Stimulated activated CD8-positive, alpha-beta memory T cell treated with anti-CD3 and anti-CD28 coated beads, Interleukin-4, amount 100 ng/mL, for 1 hour (primary cell): ENCODE measurements at regions not wholly inside any gene's neighbourhood (a gene's known extent, or its start where the extent isn't known, plus 50 kb on each side); places are given as distances from the start of the nearest gene placed in this dataset.

Experiments used
- DNase-seq, 2 donors: peaks; one replicate each; pipeline ENCODE4 v3.0.0-alpha.2; 2020; ENCODE audit warnings: low read depth in 2 of 2, low spot score in 1 of 2

DNA sequence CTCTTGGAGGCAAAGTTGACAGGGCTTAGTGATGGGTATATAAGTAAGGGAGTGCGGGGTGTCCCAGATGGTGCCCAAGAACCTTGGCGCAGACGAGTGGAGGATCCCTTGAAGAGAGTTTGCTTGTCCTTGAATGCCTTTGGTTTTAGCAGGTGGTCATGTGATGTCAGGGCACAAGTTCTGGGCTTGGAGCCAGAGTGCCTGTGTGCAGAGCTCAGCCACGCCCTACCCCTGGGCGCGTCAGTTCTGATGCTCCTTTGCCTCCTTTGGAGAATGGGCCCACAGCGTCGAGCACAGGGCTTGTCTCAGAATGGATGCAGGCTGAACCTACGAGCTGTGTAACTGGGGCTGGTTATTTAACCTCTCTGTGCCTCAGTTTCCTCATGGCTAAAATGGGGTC is 412.2 kb upstream of the EEF2KMT start:
- no peak for DNase-seq

DNA sequence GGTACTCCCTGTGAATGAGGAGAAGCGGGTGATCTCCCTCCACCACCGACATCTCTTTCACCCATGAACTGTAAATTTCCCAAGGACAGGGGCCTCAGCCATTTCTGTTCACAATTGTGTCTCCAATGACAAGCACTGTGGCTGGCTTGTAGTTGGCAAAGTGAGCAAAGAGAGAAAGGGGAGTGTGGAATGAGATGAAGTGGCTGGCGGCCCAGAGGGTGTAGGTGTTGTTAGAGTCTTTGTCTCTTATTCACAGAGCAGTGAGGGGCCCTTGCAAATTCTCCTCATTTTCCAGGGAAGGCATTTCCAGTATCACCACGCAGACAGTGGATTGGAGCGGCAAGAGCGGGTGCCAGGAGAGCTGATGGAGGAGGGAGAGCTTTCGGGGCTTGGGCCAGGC is 411.7 kb upstream of the EEF2KMT start:
- DNase-seq, result no peak

DNA sequence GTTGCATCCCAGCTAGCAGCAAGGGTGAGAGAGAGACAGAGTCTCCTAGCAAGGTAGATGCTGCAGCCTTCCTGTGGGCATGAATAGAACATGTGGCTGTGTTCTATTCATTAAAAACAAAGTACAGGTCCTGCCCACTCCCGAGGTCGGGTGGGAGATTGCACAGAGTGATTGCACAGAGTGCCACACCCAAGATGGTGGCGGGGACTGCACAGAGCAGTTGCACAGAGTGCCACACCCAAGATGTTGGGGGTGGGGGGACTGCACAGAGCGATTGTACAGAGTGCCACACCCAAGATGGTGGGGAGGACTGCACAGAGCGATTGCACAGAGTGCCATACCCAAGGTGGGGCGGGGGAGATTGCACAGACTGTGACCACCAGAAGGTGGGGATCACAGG is 410.8 kb upstream of the EEF2KMT start:
- no peak for DNase-seq

DNA sequence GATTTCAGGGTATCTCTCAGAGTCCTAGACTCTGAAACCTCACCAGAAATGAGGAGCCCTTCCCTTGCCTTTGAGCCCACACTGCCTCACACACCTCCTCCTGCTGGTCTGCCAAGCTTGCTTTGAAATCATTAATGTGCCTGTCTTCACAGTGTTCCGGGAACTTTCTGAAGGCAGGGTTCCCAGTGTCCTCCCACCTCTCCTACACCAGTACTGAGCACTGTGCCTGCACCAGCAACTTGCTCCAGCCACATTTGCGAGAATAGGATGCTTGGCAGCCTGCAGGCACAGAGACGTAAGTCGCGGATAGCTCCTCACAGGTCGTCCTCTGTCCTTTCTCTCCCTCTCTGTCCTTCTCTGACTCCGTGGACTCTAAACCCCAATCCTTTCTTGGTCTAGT is 408.4 kb upstream of the EEF2KMT start:
- DNase-seq, result no peak

DNA sequence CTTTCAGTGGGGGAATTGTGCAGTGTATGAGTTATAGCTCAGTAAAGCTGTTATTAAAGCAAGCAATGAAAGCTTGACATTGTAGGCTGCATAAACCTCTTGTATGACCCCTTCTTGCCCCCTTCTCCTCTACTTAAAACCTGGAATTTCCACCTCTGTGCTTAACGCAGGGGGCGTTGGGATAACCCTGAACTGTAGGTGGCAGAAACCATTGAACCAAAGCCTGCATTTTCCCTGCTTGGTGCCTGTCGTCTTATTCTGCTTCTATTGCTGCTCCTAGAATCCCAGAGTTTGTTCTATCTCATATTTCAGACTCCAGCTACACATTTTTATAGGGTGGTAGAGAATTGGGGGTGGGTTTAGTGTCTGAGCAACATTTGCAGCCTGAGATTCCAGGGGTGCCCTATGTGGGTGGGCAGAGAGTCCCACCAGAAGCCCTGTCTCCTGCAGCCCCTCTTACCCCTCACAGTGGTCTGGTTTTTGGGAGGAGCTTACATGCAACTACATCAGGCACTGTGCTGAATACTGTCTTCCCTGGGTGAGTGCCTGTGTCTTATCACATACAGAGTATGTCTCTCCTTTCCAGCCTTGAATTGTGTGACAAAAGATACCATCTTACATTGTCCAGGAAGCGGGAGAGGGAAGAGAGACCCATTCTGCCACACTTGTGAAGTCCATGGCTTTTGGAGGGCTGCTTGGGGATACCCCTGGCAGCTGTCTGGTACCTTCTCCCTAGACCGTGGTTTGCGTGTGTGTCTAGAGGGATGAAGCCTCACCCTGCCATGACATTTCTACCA is 407.7 kb upstream of the EEF2KMT start:
- no peak for DNase-seq

DNA sequence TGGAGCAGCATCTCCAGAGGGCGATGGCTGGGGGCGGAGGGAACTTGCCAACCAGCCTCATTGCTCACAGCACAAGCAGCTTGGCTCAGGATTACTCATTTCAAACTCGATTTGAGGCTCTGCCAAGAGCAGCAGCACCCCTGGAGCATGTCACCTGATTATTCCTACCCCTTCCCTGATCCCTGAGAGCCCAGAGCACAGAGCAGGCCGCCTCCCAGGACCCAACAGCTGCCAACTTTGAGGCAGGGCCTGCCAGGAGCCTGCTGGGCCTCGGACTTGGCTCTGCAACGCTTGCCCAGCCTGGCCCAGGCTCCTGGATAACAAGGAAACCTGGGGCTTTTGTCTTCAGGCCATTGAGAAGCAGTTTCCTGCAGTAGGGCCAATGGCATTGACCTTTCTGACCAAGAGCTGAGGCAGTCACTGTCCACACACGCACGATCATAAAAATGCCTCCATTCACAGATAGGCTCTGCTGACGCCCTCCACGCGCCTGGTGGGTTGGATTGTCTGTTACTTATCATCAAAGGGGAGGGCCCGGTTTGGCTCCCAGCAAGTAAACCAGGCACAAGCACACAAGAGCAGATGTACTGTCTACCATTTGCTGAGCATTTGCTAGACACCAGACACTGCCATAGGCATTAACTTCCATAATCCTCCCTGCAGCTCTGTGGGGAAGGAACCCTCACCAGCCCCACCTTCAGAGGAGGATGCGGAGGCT is 406.6 kb upstream of the EEF2KMT start:
- no peak for DNase-seq

DNA sequence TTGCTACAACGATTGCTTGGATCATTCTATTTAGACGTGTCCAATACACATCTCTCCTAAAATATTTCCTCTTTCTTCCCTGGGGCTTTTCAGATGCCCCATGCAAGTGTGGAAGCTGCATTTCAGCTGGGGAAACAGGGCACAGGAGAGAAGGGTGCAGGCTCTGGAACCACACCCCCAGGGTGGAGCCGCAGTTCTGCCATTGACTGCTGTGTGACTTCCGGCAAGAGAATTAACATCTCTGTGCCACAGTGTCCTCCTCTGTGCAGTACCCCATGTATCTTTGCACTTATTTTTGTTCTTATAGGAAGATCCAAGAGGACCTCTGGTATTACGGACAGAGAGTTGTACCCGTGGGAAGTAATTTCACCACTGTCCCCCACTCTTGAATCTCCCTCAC is 405.3 kb upstream of the EEF2KMT start:
- no peak for DNase-seq

DNA sequence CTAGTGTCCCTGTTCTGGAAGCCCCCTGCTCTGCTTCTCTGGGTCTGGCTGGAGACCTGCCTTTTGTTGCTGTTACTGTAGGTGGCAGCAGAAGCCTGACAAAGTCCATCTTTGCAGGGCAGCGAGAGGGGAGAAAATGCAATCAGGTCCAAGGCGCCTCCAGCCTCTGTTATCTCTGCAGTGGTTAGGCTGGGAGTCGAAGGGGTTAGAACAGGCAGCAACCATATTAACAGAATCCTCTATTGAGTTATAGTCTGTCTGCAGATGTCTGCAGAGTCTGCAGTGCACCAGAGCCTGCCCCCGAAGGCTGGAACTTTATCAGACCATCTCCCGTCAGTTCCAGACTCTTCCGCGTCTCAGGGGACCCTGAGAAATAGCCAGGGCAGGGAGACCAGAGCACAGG is 404.9 kb upstream of the EEF2KMT start:
- DNase-seq, result no peak

DNA sequence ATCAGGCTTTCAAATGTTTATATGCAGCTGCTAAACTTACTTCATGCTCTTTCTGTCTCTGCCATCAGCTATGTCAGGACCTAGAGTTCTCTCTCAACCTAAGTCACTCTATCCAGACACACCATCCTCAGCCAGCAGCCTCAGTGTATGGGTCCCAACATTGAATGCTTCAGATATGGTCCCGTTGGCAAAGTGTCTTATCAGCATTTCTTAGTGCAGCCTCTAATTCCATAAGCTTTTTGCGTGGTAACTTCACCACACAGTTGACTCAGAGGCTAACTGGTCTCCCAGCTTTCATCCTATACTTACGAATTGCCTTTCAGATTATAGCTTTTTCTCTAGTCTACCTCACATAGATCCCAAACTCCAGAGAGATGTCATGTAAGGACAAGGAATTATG is 402.9 kb upstream of the EEF2KMT start:
- no peak for DNase-seq

DNA sequence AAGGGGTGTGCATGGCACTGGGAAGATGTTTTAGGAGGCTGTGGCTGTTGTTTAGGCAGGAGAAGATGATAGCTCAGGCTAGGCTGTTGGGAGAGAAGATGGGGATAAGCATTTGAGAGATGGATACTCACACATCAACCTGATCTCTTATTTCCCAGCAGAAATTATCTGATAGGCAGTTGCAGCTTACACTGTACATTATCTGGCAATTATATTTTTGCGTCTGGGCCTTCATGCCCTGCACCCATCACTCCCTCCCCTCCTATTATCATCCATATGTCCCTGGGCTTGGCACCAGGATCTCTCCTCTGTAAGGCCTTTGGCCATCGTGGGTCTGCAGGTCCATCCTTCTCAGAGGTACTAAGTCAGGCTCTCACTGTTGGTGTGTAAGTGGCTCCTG is 401.0 kb upstream of the EEF2KMT start:
- no peak for DNase-seq

DNA sequence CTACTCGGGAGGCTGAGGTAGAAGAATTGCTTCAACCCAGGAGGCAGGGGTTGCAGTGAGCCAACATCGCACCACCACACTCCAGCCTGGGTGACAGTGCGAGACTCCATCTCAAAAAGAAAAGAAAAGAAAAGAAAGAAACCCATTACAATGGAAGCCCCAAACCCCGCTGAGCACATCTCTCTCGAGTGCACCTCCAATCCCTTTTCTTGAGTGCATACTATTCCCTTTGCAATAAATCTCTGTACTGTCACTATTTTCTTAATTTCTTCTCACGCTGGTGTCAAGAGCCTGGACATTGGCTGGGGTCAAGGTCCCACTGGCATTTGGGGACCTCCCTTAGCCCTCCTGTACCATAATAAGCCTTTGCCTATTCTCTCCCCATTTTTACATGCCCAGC is 398.4 kb upstream of the EEF2KMT start:
- no peak for DNase-seq

DNA sequence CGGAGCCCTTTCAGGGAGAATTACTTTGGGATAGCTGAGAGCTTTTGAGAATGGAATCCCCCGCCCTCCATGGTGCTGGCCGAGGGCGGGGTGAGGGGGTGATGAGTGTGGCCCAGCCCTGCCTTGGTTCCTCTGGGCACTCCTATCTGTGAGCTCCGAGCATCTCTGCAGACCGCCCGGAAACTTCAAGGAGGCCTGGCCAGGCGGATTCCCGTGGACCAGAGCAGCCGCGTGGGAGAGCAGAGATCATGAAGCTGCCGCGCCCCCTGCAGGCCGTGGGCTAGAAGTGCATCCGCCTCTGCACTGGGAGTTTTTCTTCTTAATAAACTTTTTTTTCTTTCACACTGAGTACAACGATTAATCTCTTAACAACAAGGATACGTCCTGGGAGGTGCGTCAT is 392.9 kb upstream of the EEF2KMT start:
- no peak for DNase-seq

DNA sequence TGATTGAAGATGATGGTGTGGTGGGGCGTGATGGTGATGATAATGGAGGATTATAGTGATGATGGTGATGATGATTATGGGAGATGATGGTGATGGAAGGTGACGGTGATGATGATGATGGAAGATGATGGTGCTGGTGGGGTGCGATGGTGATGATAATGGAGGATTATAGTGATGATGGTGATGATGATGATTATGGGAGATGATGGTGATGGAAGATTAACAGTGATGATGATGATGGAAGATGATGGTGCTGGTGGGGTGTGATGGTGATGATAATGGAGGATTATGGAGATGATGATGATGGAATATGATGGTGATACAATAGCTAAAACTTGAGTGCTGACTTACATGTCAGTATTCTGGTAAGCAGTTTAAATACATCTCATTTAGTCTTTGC is 391.0 kb upstream of the EEF2KMT start:
- no peak for DNase-seq

DNA sequence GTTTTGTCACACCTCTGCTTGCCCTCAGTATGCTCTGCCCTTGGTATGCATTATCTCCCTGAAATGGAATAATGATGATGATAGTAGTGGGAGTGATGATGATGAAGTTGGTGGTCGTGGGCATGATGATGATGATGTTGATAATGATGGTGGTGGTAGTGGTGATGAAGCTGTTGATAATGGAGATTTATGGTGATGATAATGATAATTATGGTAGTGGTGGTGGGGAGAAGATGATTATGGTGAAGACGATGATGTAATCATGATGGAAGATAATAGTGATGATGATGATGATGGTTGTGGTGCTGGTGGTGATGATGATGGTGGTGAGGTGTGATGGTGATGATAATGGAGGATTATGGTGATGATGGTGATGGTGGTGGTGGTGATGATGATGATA is 390.1 kb upstream of the EEF2KMT start:
- no peak for DNase-seq

DNA sequence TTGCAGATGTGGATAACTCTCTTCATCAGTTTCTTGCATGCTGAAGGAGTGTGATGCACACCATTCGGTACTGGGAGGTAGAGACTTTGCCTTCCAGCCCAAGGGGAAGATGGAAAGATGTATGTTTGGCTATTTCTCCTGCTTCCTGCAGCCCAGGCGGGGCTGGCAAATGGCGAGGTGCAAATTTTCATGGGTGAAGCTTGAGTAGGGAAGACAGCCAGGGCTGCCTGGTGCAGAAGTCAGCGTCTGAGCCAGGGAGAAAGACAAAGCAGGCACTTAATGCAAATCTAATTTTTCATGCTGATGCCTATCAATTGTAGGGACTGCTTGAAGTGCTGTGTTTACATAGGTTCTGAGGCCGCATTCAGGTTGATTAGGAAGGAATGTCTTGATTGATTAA is 384.7 kb upstream of the EEF2KMT start:
- no peak for DNase-seq

DNA sequence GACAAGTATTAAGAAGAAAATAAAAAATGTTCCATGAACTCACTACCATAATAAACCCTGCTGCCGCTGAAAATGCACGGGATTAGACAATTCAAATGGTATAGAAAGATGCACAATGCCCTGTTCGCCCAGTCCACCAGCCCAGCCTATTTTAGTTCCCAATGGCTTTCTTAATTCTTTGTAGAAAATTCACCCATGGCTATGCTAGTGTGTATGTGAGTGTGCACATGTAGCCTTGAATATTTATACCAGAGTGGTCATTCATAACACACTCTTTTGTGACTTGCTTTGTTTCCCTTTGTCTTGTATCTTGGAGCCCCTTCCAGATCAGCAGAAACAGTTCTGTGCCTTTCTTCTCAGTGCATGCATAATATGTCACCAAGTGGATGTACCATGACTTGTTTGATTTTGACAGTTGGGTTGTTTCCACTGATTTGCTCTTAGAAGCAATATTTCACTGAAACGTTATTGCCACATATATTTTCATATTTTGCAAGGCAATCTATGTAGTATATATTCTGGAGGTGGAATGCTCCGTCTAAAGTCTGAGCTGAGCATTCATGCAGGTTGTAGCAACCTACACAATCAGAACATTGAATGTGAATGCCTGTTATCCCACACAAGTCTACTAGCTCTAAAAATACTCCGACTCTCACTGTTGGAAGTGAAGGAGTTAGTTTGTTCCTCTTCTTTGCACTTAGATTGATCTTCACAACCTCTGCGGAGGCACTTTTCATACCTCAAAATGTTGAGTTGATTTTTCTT is 383.0 kb upstream of the EEF2KMT start:
- no peak for DNase-seq

DNA sequence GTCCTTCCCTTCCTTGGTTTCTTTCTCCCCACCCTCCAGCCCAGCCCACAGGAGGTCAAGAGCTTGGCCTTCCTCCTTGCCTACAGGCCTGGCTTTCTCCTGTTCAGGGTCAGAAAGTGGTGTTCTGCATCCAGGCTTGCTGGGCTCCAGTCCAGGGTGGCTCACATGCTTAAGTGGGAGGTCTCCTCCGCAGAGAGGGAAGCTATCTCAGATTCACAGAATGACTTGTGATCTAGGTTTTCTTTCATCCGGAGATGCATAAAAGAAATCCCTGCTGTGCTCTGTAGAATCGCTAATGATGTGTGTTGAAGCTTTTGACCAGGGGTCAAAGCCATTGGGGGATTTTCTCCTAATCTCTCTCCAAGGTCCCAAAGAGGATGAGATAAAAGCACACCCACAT is 382.3 kb upstream of the EEF2KMT start:
- no peak for DNase-seq

DNA sequence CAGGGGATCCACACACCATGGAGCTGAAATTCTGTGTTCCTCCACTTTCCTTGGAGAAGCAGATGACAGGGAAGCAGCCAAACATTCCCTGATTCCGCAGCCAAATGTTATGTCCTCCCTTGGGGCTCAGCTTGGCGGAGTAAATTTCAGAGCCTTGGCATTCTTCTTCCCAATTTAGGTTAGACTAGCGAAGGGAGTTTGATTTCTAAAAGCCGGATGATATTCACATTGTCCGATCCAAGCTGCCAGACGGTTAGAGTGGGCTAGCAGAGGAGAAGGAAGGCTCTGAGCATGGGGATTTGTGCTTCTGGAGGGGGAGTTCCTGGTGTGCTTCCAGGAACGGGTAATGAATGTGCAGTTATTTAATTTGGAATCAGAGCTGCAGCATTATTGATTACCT is 380.4 kb upstream of the EEF2KMT start:
- DNase-seq, result no peak

DNA sequence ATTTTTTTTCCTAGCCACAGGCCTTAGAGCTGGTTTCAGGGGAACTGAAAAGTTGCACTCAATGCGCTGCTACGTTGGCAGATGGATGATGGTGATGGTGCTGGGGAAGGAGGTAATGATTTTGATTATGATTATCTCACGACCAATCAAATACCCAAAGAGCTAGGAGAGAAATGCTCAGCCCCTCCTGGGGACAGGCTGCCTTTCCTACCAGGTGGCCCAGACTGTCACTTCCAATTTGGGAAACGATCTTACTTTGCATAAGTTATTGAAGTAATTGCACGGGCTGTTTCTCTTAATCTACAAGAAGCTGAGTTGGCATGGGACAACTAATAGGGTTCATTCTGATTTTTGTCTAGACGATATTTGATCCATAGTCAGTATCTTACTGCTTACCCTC is 379.7 kb upstream of the EEF2KMT start:
- DNase-seq, result no peak

DNA sequence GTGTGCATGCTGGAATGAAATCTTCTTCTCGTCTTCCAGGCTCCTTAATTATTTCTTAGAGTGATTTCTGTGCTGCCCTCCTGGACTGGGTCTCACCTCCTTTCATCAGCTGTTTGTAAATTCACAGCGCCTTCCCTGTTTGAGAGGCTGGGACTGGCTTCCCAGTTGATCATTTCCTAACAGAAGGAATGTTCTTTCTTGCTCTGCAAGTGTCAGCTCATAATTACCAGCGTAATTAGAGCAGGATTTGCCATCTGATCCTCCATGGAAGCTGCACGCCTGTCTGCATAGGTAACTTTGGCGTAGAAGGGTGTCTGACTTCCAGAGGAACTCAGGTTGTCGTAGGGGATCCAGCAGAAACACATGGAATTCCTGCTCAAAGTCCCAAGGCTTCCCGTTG is 375.0 kb upstream of the EEF2KMT start:
- no peak for DNase-seq

DNA sequence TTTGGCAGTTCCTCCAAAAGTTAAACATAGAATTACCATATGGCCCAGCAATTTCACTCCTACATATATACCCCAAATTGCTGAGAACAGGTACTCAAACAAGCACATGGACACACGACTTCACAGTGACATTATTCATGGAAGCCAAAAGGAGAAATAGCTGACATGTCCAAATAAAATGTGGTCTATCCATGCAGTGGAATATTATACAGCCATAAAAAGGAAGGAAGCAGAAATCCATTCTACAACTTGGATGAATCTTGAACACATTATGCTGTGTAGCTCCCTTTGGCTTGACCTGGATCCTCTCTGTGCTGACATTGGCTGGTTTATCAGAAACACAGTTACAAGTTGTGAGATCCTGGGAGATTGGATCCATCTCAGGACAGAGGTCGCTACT is 370.9 kb upstream of the EEF2KMT start:
- DNase-seq, result no peak

DNA sequence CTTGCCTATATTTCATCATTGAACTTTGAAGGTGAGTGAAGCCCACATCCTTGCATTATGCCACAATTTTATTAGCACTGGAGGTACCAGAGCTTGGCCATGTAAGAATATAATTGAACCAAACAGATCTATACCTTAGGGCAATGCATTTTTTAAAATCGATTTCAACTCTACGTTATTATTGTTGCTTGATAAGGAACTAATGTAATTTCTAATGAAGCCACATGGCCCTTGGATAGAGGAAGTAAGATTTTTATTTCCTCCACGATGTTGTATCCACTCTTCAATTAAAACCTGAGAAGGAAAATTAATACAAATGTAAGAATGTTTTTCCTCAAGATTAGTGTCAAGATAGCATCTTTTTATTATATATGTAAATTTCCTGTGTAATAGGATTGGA is 370.0 kb upstream of the EEF2KMT start:
- no peak for DNase-seq
